ENCODE measurements at regions not wholly inside any gene's neighbourhood (a gene's known extent, or its start where the extent isn't known, plus 50 kb on each side); places are given as distances from the start of the nearest gene placed in this dataset.

DNA sequence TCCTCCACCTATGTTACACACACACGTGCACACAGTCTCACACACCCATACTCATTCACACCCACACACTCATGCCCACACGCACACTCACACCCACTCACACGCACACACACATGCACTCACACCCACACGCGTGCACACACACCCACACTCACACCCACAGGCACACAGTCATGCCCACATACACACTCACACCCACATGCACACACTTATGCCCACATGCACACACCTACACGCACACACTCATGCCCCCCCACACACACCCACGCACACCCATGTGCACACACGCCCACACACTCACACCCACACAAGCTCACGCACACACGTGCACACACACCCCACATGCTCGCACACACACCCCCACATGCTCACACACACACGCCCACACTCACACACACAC is 140.0 kb downstream of the F11 start:
- Mint-ChIP-seq H3K9me3 (ENCODE audit: unreplicated experiment) (no peaks in the 10 kb centered on the region), H3K27me3 (ENCODE audit: low read depth, unreplicated experiment) (peaks cover 6% of the 10 kb centered on the region), H3K4me3 (ENCODE audit: unreplicated experiment) (no peak overlapping the region), H3K27ac (ENCODE audit: unreplicated experiment) (no peak overlapping the region), H3K36me3 (ENCODE audit: low read depth, unreplicated experiment) (peaks cover 2% of the 10 kb centered on the region), H3K4me1 (ENCODE audit: low read depth, unreplicated experiment) (no peaks in the 10 kb centered on the region)
- no peak overlapping the region for H2AFZ ChIP-seq (ENCODE audit: low read depth, low read length)
- no peak overlapping the region for H3K9ac ChIP-seq (ENCODE audit: low read length)
- H3K36me3 ChIP-seq (ENCODE audit: insufficient read depth, low read length) = no peaks in the 10 kb centered on the region
- H3K27me3 ChIP-seq (ENCODE audit: insufficient read depth, low read length) = no peaks in the 10 kb centered on the region
- no peak for FAIRE-seq
- no peaks in the 10 kb centered on the region for H4K20me1 ChIP-seq (ENCODE audit: insufficient read depth, low read length)
- no peak for DNase-seq (ENCODE audit: low read depth)
- H3K79me2 ChIP-seq (ENCODE audit: insufficient read depth, low read length) = no peaks in the 10 kb centered on the region
- no peak overlapping the region for H3K4me2 ChIP-seq (ENCODE audit: low read length)
- H3K9me3 ChIP-seq (ENCODE audit: insufficient read depth, low read depth, low read length) = peaks cover 4% of the 10 kb centered on the region
- no peaks in the 10 kb centered on the region for H3K4me1 ChIP-seq (ENCODE audit: insufficient read depth, low read length)
- no peak overlapping the region for H3K4me3 ChIP-seq (ENCODE audit: insufficient read depth, low read depth, low read length)
- no peak overlapping the region for H3K27ac ChIP-seq (ENCODE audit: low read depth, low read length)
- TF ChIP-seq, protein P1, sequence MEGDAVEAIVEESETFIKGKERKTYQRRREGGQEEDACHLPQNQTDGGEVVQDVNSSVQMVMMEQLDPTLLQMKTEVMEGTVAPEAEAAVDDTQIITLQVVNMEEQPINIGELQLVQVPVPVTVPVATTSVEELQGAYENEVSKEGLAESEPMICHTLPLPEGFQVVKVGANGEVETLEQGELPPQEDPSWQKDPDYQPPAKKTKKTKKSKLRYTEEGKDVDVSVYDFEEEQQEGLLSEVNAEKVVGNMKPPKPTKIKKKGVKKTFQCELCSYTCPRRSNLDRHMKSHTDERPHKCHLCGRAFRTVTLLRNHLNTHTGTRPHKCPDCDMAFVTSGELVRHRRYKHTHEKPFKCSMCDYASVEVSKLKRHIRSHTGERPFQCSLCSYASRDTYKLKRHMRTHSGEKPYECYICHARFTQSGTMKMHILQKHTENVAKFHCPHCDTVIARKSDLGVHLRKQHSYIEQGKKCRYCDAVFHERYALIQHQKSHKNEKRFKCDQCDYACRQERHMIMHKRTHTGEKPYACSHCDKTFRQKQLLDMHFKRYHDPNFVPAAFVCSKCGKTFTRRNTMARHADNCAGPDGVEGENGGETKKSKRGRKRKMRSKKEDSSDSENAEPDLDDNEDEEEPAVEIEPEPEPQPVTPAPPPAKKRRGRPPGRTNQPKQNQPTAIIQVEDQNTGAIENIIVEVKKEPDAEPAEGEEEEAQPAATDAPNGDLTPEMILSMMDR (IDR thresholded peaks at IDR 0.05; ENCODE audit: insufficient read depth, low read depth, low read length) = no peak
- TF ChIP-seq EZH2 (IDR thresholded peaks at IDR 0.05; ENCODE audit: insufficient read depth, low read length) = no peak

DNA sequence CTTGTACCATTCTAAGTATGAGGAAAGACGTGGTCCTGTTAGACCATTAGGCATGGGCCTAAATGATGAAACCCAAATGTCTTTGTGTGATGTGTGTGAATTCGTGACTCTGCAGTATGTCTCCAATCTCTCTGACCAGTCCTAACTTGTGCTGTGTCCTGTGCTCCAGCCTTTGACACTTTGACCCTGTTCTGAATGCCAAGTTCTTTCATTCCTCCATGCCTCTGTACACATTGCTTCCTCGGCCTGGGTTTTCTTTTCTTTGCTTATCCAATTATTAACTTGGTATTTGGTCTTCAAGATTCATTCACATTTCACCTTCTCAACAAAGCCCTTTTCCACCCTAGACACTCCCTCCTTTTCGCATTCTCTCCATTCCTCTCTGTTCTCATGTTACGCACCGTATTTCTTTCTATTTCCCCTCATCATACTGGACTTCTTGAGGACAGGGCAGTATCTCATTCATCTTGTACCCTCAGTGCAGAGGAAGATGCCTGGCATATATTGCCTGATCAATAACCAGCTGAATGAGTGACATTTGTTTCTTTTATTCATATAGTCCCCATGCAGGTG is 138.7 kb downstream of the F11 start:
- TF ChIP-seq, protein P1 (IDR thresholded peaks at IDR 0.05; ENCODE audit: insufficient read depth, low read depth, low read length) = no peak
- TF ChIP-seq EZH2 (IDR thresholded peaks at IDR 0.05; ENCODE audit: insufficient read depth, low read length) = no peak
- H3K27me3 Mint-ChIP-seq (ENCODE audit: low read depth, unreplicated experiment) = peaks cover 6% of the 10 kb centered on the region
- H3K9ac ChIP-seq (ENCODE audit: low read length) = no peak overlapping the region
- peaks cover 2% of the 10 kb centered on the region for H3K36me3 Mint-ChIP-seq (ENCODE audit: low read depth, unreplicated experiment)
- no peaks in the 10 kb centered on the region for H3K27me3 ChIP-seq (ENCODE audit: insufficient read depth, low read length)
- H3K4me1 ChIP-seq (ENCODE audit: insufficient read depth, low read length) = no peaks in the 10 kb centered on the region
- no peak for DNase-seq (ENCODE audit: low read depth)
- no peak overlapping the region for H2AFZ ChIP-seq (ENCODE audit: low read depth, low read length)
- no peak overlapping the region for H3K4me2 ChIP-seq (ENCODE audit: low read length)
- no peak overlapping the region for H3K4me3 ChIP-seq (ENCODE audit: insufficient read depth, low read depth, low read length)
- H3K27ac ChIP-seq (ENCODE audit: low read depth, low read length) = no peak overlapping the region
- H4K20me1 ChIP-seq (ENCODE audit: insufficient read depth, low read length) = no peaks in the 10 kb centered on the region
- H3K4me1 Mint-ChIP-seq (ENCODE audit: low read depth, unreplicated experiment) = peaks cover 2% of the 10 kb centered on the region
- no peaks in the 10 kb centered on the region for H3K9me3 Mint-ChIP-seq (ENCODE audit: unreplicated experiment)
- no peaks in the 10 kb centered on the region for H3K79me2 ChIP-seq (ENCODE audit: insufficient read depth, low read length)
- H3K27ac Mint-ChIP-seq (ENCODE audit: unreplicated experiment) = no peak overlapping the region
- H3K4me3 Mint-ChIP-seq (ENCODE audit: unreplicated experiment) = no peak overlapping the region
- H3K9me3 ChIP-seq (ENCODE audit: insufficient read depth, low read depth, low read length) = peaks cover 4% of the 10 kb centered on the region
- no peak for FAIRE-seq
- H3K36me3 ChIP-seq (ENCODE audit: insufficient read depth, low read length) = no peaks in the 10 kb centered on the region

DNA sequence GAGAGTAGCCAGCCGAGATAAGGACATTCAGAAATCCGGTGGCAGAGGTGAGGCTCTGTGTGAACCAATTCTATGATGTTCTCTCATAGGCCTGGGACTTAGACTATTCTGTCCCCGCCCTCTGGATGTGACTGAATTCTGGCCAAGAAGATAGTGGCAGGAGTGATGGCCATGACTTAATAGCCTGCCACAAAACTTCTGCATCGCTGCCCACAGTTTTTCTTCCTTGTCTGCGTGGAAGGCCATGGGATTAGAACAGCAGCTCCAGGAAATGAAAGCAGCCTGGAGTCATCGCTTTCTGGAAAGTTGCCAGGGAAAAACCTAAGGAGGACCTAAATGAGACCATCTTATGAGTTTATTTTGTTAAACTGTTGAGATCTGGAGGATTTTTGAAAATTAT is 134.7 kb downstream of the F11 start:
- no peak overlapping the region for H2AFZ ChIP-seq (ENCODE audit: low read depth, low read length)
- no peak for TF ChIP-seq EZH2 (IDR thresholded peaks at IDR 0.05; ENCODE audit: insufficient read depth, low read length)
- TF ChIP-seq, protein P1 (IDR thresholded peaks at IDR 0.05; ENCODE audit: insufficient read depth, low read depth, low read length) = no peak
- no peak overlapping the region for H3K4me3 Mint-ChIP-seq (ENCODE audit: unreplicated experiment)

More for the DNA sequence above, 134.7 kb downstream of the F11 start:
- Histone ChIP-seq H3K4me3 (ENCODE audit: insufficient read depth, low read depth, low read length) (no peak overlapping the region), H3K4me2 (ENCODE audit: low read length) (no peak overlapping the region), H3K79me2 (ENCODE audit: insufficient read depth, low read length) (no peaks in the 10 kb centered on the region), H3K27me3 (ENCODE audit: insufficient read depth, low read length) (no peaks in the 10 kb centered on the region), H3K36me3 (ENCODE audit: insufficient read depth, low read length) (no peaks in the 10 kb centered on the region), H4K20me1 (ENCODE audit: insufficient read depth, low read length) (no peaks in the 10 kb centered on the region), H3K9me3 (ENCODE audit: insufficient read depth, low read depth, low read length) (no peaks in the 10 kb centered on the region), H3K9ac (ENCODE audit: low read length) (no peak overlapping the region), H3K4me1 (ENCODE audit: insufficient read depth, low read length) (no peaks in the 10 kb centered on the region), H3K27ac (ENCODE audit: low read depth, low read length) (no peak overlapping the region)
- Mint-ChIP-seq H3K36me3 (ENCODE audit: low read depth, unreplicated experiment) (no peaks in the 10 kb centered on the region), H3K9me3 (ENCODE audit: unreplicated experiment) (peaks cover 3% of the 10 kb centered on the region), H3K27ac (ENCODE audit: unreplicated experiment) (no peak overlapping the region), H3K4me1 (ENCODE audit: low read depth, unreplicated experiment) (peaks cover 2% of the 10 kb centered on the region), H3K27me3 (ENCODE audit: low read depth, unreplicated experiment) (no peaks in the 10 kb centered on the region)
- DNase-seq (ENCODE audit: low read depth) = no peak
- no peak for FAIRE-seq

Measured in astrocyte (in vitro differentiated cells and primary cell).